Pons (tissue), 1 donor: ENCODE measurements at regions not wholly inside any gene's neighbourhood (a gene's known extent, or its start where the extent isn't known, plus 50 kb on each side); places are given as distances from the start of the nearest gene placed in this dataset.

Source experiments
- DNase-seq: peaks from one replicate; pipeline ENCODE4 v3.0.0-alpha.2; 2016; ENCODE audit warnings: low spot score

GRCh38 chr9:1429297-1429696 is 379.1 kb downstream of the DMRT2 start:
- peak; percentile 26 for DNase-seq

GRCh38 chr9:1431461-1431860 is 381.3 kb downstream of the DMRT2 start:
- DNase-seq: no peak

GRCh38 chr9:1434052-1434767 is 384.1 kb downstream of the DMRT2 start:
- no peak for DNase-seq

- no peak for DNase-seq
These were observed 384.7 kb downstream of the DMRT2 start for GRCh38 chr9:1434811-1435210.

GRCh38 chr9:1440256-1440655 is 390.1 kb downstream of the DMRT2 start:
- DNase-seq: no peak

- no peak for DNase-seq
These were observed 391.9 kb downstream of the DMRT2 start for GRCh38 chr9:1442105-1442504.

GRCh38 chr9:1443450-1443849 is 393.3 kb downstream of the DMRT2 start:
- no peak for DNase-seq

GRCh38 chr9:1446671-1447070 is 396.5 kb downstream of the DMRT2 start:
- DNase-seq: no peak

GRCh38 chr9:1453636-1454035 is 403.5 kb downstream of the DMRT2 start:
- DNase-seq: no peak

GRCh38 chr9:1454211-1454610 is 404.1 kb downstream of the DMRT2 start:
- DNase-seq: peak; percentile 78

- no peak for DNase-seq
These were observed 404.6 kb downstream of the DMRT2 start for GRCh38 chr9:1454616-1455347.

- DNase-seq: no peak
These were observed 405.6 kb downstream of the DMRT2 start for GRCh38 chr9:1455766-1456165.

GRCh38 chr9:1456301-1457024 is 406.3 kb downstream of the DMRT2 start:
- DNase-seq: no peak

- no peak for DNase-seq
These were observed 407.3 kb downstream of the DMRT2 start for GRCh38 chr9:1457460-1457859.

GRCh38 chr9:1458503-1458902 is 408.3 kb downstream of the DMRT2 start:
- no peak for DNase-seq

- DNase-seq: peak; percentile 17
These were observed 410.1 kb downstream of the DMRT2 start for GRCh38 chr9:1460143-1460769.

- DNase-seq: no peak
These were observed 411.7 kb downstream of the DMRT2 start for GRCh38 chr9:1461812-1462211.

GRCh38 chr9:1462626-1463308 is 412.6 kb downstream of the DMRT2 start:
- no peak for DNase-seq

GRCh38 chr9:1469996-1470395 is 419.8 kb downstream of the DMRT2 start:
- no peak for DNase-seq

GRCh38 chr9:1473956-1474634 is 423.9 kb downstream of the DMRT2 start:
- no peak for DNase-seq

GRCh38 chr9:1474671-1475070 is 424.5 kb downstream of the DMRT2 start:
- DNase-seq: no peak
